Vagina (tissue), 2 donors: ENCODE measurements at regions not wholly inside any gene's neighbourhood (a gene's known extent, or its start where the extent isn't known, plus 50 kb on each side); places are given as distances from the start of the nearest gene placed in this dataset.

Experiments used
- POLR2AphosphoS5 ChIP-seq, 2 donors: sonication (generic); formaldehyde crosslinking; IDR thresholded peaks; one replicate each; pipeline ENCODE4 v1.9.0; 2017; ENCODE audit warnings: antibody characterized with exemption in 2 of 2, mild to moderate bottlenecking in 2 of 2, low read depth in 1 of 2; ENCODE audit not compliant: insufficient read depth in 1 of 2
- TF ChIP-seq, protein P1 (sequence below), 3 experiments: fragments of 450-650 bp in 2 of 3; fragments of 200-600 bp in 1 of 3; sonication (generic) in 1 of 3; IDR thresholded peaks; one replicate each; pipeline ENCODE4 v1.5.1; 2017 to 2019; ENCODE audit warnings: antibody characterized with exemption in 3 of 3, mild to moderate bottlenecking in 2 of 3, moderate library complexity in 2 of 3

DNA sequence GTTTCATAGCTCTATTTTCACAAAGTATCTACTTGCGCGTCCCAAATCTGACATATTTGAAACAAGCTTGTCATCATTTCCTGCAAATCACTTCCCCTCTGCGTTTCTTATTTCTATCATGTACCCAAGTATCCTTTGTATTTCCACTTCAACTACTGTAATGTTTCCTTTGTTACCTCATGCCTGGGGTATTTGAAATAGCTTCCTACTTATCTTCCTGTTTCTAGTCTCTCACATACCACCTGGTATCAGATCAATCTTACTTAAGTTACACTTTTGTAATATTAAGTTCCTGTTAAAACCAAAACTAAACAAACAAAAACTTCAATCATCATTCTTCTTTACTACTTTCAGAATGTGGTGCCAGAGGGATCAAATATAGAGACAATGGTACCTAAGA is 93.6 kb upstream of the SMAD1 start:
- TF ChIP-seq, protein P1, sequence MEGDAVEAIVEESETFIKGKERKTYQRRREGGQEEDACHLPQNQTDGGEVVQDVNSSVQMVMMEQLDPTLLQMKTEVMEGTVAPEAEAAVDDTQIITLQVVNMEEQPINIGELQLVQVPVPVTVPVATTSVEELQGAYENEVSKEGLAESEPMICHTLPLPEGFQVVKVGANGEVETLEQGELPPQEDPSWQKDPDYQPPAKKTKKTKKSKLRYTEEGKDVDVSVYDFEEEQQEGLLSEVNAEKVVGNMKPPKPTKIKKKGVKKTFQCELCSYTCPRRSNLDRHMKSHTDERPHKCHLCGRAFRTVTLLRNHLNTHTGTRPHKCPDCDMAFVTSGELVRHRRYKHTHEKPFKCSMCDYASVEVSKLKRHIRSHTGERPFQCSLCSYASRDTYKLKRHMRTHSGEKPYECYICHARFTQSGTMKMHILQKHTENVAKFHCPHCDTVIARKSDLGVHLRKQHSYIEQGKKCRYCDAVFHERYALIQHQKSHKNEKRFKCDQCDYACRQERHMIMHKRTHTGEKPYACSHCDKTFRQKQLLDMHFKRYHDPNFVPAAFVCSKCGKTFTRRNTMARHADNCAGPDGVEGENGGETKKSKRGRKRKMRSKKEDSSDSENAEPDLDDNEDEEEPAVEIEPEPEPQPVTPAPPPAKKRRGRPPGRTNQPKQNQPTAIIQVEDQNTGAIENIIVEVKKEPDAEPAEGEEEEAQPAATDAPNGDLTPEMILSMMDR (IDR thresholded peaks at IDR 0.05): no peak
- TF ChIP-seq POLR2AphosphoS5 (IDR thresholded peaks at IDR 0.05; ENCODE audit: insufficient read depth in 1 of 2, low read depth in 1 of 2): no peak
